GM18498 (cell line): ENCODE measurements at regions not wholly inside any gene's neighbourhood (a gene's known extent, or its start where the extent isn't known, plus 50 kb on each side); places are given as distances from the start of the nearest gene placed in this dataset.
"Not testable (repeated sequence)": the region's sequence is repeated elsewhere in the genome, so short reads cannot be mapped to it uniquely, and the experiment has no call there.

Source experiments
- ATAC-seq: cut with Tn5 transposase; IDR thresholded peaks from one replicate; pipeline ENCODE4 v1.9.1; 2021; ENCODE audit warnings: mild to moderate bottlenecking, moderate library complexity; ENCODE audit not compliant: unreplicated experiment

- ATAC-seq, result no peak
Observed at GRCh38 chr1:242743983-242744780, 219.7 kb upstream of the PLD5 start.

- ATAC-seq, result no peak
Observed at GRCh38 chr1:242738702-242739645, 214.5 kb upstream of the PLD5 start.

- no peak for ATAC-seq
Observed at GRCh38 chr1:242736611-242737010, 212.1 kb upstream of the PLD5 start.

GRCh38 chr1:242735323-242735722, 210.8 kb upstream of the PLD5 start:
- no peak for ATAC-seq

DNA sequence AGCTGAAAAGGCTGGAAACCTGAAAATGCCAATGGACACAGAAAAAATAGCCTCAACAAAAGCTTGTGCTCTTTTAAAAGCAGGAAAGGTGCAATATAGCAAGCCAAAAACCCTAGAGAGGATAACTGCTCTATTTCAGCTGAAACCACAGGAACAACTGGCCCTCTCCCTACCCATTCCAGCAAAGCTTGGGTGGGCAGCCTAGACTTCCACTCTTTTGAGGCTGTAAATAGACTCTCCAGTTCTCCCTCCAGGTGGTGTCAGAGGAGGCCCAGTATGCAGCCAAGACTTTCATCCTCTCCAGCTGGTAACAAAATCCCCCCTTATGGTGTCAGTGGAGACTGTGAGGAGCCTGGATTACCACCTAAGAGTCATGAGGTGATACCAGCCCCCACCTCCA, 206.9 kb upstream of the PLD5 start:
- no peak for ATAC-seq

GRCh38 chr1:242728696-242729095, 204.2 kb upstream of the PLD5 start:
- no peak for ATAC-seq

DNA sequence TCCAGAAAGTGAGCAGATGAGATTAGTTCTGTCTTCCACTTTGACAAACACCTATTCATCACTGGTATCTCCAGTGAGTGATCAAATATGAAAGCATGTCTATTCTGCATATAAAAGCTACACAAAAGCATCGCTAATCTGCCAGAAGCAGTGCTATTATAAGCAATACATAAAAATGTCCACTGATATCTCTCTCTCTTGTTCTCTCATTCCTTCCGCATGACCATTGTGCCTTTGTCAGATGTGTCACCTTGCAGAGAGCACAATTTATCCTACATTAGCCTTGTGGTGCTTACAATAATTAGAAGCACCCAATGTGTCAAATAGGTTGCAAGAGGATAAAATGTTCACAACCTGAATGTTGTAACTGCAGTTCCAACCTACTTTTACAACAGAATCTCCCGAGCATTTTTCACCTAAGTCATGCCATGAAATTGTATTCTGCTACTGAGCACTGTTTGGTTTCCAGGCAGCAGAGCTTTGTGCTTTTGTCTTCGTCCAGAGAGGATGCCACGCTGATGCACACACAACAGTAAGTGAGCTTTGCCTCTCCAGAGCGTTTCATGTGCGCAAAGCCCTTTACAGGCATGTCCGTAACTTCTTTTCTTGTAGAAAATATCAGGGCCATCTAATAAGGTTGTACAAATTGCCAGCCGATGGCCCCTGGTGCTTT, 198.7 kb upstream of the PLD5 start:
- ATAC-seq, result no peak

GRCh38 chr1:242718967-242719366, 194.5 kb upstream of the PLD5 start:
- ATAC-seq, result no peak

- ATAC-seq, result no peak
Observed at GRCh38 chr1:242712248-242712647, 187.8 kb upstream of the PLD5 start.

GRCh38 chr1:242710847-242711246, 186.3 kb upstream of the PLD5 start:
- no peak for ATAC-seq

DNA sequence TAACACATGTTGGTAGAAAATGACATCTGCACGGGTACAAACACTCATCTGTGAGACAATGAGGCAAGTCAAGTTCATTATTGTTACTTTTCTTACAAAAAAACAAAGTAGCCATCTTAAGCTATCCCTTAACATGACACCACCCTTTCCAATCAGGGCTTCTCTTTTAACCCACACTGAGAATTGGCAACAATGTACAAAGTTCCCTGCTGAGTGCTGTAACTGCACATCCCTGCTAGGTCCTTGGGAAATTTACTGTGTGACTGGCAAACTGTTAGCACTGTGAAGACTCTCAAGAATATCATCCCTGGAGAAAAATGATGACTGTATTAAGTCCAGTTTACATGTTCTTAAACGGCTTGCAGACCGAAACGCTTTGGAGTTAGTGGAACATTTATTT, 185.8 kb upstream of the PLD5 start:
- no peak for ATAC-seq

DNA sequence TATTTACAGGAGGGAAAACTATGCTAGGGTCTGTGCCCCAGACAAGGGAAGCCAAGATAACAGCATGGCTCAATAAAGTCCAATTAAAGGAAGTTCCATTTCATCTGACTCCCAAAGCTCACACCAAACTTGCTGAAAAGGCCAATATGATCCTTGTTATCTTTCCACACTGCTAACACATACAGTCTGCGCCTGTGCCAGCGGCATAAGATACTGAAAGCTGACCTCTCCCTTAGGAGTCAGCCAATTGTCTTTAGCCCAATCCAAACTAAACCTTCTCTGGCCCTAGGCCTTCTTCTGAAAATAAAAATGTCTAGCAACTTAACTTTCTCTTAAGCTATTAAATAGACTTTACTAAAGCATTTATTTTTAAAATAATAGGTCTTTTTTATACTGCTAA, 179.0 kb upstream of the PLD5 start:
- ATAC-seq, result no peak

- no peak for ATAC-seq
Observed at GRCh38 chr1:242692988-242693387, 168.5 kb upstream of the PLD5 start.

DNA sequence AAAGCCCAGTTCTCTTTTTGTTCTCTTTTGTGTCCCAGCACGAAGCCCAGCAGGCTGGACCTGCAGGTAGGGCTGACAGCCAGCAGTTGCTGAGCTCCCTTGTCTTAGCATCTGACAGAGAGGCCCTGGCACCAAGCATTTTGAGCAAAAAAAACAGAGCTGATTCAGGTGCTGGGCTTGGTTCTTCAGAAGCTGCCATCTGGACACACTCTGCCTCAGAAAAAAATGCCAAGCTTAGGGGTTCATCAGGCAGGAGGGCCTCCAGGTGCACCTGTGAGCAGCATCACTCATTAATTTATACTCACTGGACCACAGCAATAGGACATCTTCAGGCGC, 167.1 kb upstream of the PLD5 start:
- ATAC-seq, result no peak

DNA sequence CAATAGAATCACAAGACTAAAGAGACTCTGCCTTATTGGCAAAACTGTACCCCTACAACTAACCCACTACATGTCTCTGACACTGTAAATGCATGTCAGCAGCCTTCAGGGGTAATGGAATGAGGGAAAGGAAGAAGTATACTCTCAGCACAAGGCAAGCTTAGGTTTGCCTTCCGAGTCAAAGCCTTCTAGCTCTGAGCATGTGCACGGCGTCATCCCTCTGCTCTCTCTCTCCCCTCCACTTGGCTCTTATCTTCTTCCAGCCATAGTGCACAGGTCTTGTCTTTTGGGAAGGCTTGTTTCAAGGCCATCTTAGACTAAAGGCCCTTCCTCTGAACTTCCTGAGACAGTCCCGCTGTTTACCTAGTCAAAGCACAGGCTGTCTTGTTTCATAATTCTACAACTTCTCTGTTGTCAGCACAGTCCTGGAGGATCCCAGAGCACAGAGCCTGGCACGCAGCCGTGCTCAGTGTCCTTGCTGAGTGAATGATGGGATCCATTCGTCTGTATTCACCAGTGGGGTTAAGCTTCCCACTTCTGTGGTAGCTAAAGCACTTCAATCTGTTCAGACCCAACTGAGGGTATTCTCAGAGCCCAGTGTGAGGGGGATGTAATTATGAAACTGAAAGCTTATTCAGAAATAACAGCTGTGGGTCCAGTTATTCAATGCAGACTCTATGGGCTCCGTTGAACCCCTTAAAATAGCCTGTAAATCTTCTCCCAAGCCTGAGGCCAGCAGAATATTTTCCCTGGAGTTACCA, 166.5 kb upstream of the PLD5 start:
- ATAC-seq, result no peak

- ATAC-seq, result no peak
Observed at GRCh38 chr1:242689378-242689777, 164.9 kb upstream of the PLD5 start.

GRCh38 chr1:242674951-242675645, 150.6 kb upstream of the PLD5 start:
- no peak for ATAC-seq

GRCh38 chr1:242673652-242674051, 149.2 kb upstream of the PLD5 start:
- ATAC-seq, result no peak

GRCh38 chr1:242673165-242673564, 148.7 kb upstream of the PLD5 start:
- ATAC-seq, result not testable (repeated sequence)

- ATAC-seq, result no peak
Observed at GRCh38 chr1:242670019-242670418, 145.5 kb upstream of the PLD5 start.
